ENCODE measurements at regions not wholly inside any gene's neighbourhood (a gene's known extent, or its start where the extent isn't known, plus 50 kb on each side); places are given as distances from the start of the nearest gene placed in this dataset.

GRCh38 chr3:177726807-177727206, 529.5 kb upstream of the TBL1XR1 start:
- DNase-seq: no peak

- no peak for DNase-seq
These were observed 532.8 kb upstream of the TBL1XR1 start for GRCh38 chr3:177729956-177730681.

GRCh38 chr3:177730814-177731213, 533.5 kb upstream of the TBL1XR1 start:
- DNase-seq: no peak

GRCh38 chr3:177731644-177732268, 534.5 kb upstream of the TBL1XR1 start:
- DNase-seq: no peak

- DNase-seq: no peak
These were observed 536.0 kb upstream of the TBL1XR1 start for GRCh38 chr3:177733233-177733632.

- no peak for DNase-seq
These were observed 536.7 kb upstream of the TBL1XR1 start for GRCh38 chr3:177733936-177734335.

- DNase-seq: no peak
These were observed 538.1 kb upstream of the TBL1XR1 start for GRCh38 chr3:177735431-177735830.

GRCh38 chr3:177739461-177739860, 542.2 kb upstream of the TBL1XR1 start:
- DNase-seq: no peak

- no peak for DNase-seq
These were observed 543.0 kb upstream of the TBL1XR1 start for GRCh38 chr3:177740254-177740653.

GRCh38 chr3:177742273-177742672, 545.0 kb upstream of the TBL1XR1 start:
- no peak for DNase-seq

GRCh38 chr3:177743173-177743890, 546.0 kb upstream of the TBL1XR1 start:
- no peak for DNase-seq

GRCh38 chr3:177744873-177745606, 547.8 kb upstream of the TBL1XR1 start:
- peak; percentile 11 for DNase-seq

- DNase-seq: no peak
These were observed 548.3 kb upstream of the TBL1XR1 start for GRCh38 chr3:177745607-177746005.

GRCh38 chr3:177746337-177746933, 549.2 kb upstream of the TBL1XR1 start:
- no peak for DNase-seq

GRCh38 chr3:177749836-177750235, 552.6 kb upstream of the TBL1XR1 start:
- DNase-seq: no peak

- no peak for DNase-seq
These were observed 553.2 kb upstream of the TBL1XR1 start for GRCh38 chr3:177750436-177750835.

- DNase-seq: no peak
These were observed 554.5 kb upstream of the TBL1XR1 start for GRCh38 chr3:177751770-177752169.

GRCh38 chr3:177752831-177753230, 555.5 kb upstream of the TBL1XR1 start:
- DNase-seq: no peak

- DNase-seq: no peak
These were observed 556.3 kb upstream of the TBL1XR1 start for GRCh38 chr3:177753451-177754155.

- no peak for DNase-seq
These were observed 557.2 kb upstream of the TBL1XR1 start for GRCh38 chr3:177754508-177754921.

- DNase-seq: no peak
These were observed 560.8 kb upstream of the TBL1XR1 start for GRCh38 chr3:177758126-177758525.

GRCh38 chr3:177760803-177761202, 563.5 kb upstream of the TBL1XR1 start:
- no peak for DNase-seq
